ENCODE measurements at regions not wholly inside any gene's neighbourhood (a gene's known extent, or its start where the extent isn't known, plus 50 kb on each side); places are given as distances from the start of the nearest gene placed in this dataset.

- TF ChIP-seq EZH2 (IDR thresholded peaks at IDR 0.05) = no peak
- no peak for TF ChIP-seq POLR2AphosphoS5 (IDR thresholded peaks at IDR 0.05; ENCODE audit: borderline replicate concordance, low read depth, low read length)
- no peak for TF ChIP-seq FOXP2 (optimal IDR thresholded peaks at IDR 0.05; ENCODE audit: control extremely low read depth, extremely low read length, insufficient read depth)
Measured at GRCh38 chr5:68544091-68544647, 328.6 kb downstream of the PIK3R1 start.
